Neural cell (in vitro differentiated cells): ENCODE measurements at regions not wholly inside any gene's neighbourhood (a gene's known extent, or its start where the extent isn't known, plus 50 kb on each side); places are given as distances from the start of the nearest gene placed in this dataset.

ENCODE experiments used
- H2AFZ ChIP-seq: fragments of 200-600, 300-800 bp; sonication (generic), shearing (Covaris generic); 2 replicates; pipeline ENCODE4 v1.6.0; 2014; ENCODE audit warnings: low read depth, mild to moderate bottlenecking, antibody characterized with exemption, low read length, moderate library complexity
- H3F3A ChIP-seq: fragments of 200-600 bp; shearing (Covaris generic); 2 replicates; pipeline ENCODE4 v1.6.1; 2016; ENCODE audit warnings: mild to moderate bottlenecking, moderate library complexity, mixed read lengths, antibody characterized with exemption, low read length; ENCODE audit not compliant: insufficient read depth, poor library complexity, severe bottlenecking
- H3K27ac ChIP-seq: fragments of 200-600, 300-800 bp; sonication (generic), shearing (Covaris generic); 2 replicates; pipeline ENCODE4 v1.5.1; 2014; ENCODE audit warnings: mild to moderate bottlenecking, low read length, moderate library complexity
- H3K27me3 ChIP-seq: fragments of 300-800, 200-600 bp; sonication (generic), shearing (Covaris generic); 2 replicates; pipeline ENCODE4 v1.6.0; 2014; ENCODE audit warnings: mild to moderate bottlenecking, low read depth, low read length, moderate library complexity; ENCODE audit not compliant: insufficient read depth
- H3K36me3 ChIP-seq: fragments of 300-800, 200-600 bp; sonication (generic), shearing (Covaris generic); 2 replicates; pipeline ENCODE4 v1.5.1; 2014; ENCODE audit warnings: mild to moderate bottlenecking, antibody characterized with exemption, low read length, moderate library complexity; ENCODE audit not compliant: insufficient read depth
- H3K4me2 ChIP-seq: fragments of 300-800, 200-600 bp; sonication (generic), shearing (Covaris generic); 2 replicates; pipeline ENCODE4 v1.6.0; 2014; ENCODE audit warnings: mild to moderate bottlenecking, low read length
- H3K4me3 ChIP-seq: fragments of 300-800, 200-600 bp; sonication (generic), shearing (Covaris generic); 2 replicates; pipeline ENCODE4 v1.5.1; 2014; ENCODE audit warnings: mild to moderate bottlenecking, low read length, moderate library complexity
- H3K79me2 ChIP-seq: fragments of 200-600 bp; shearing (Covaris generic); replicated peaks from 2 replicates; pipeline ENCODE4 v1.6.0; 2014; ENCODE audit warnings: mild to moderate bottlenecking, low read length, moderate library complexity; ENCODE audit not compliant: insufficient read depth
- H3K9ac ChIP-seq: fragments of 300-800, 200-600 bp; sonication (generic), shearing (Covaris generic); 2 replicates; pipeline ENCODE4 v1.6.1; 2016; ENCODE audit warnings: mild to moderate bottlenecking, low read length, mixed read lengths
- H3K9me2 ChIP-seq: fragments of 200-600 bp; shearing (Covaris generic); 2 replicates; pipeline ENCODE4 v1.6.1; 2016; ENCODE audit warnings: mild to moderate bottlenecking, low read length, mixed read lengths; ENCODE audit not compliant: insufficient read depth
- H3K9me3 ChIP-seq: fragments of 200-600, 300-800 bp; sonication (generic), shearing (Covaris generic); 2 replicates; pipeline ENCODE4 v1.6.1; 2016; ENCODE audit warnings: mild to moderate bottlenecking, mixed run types, low read length, moderate library complexity, mixed read lengths
- H4K20me1 ChIP-seq: fragments of 200-600 bp; shearing (Covaris generic); 2 replicates; pipeline ENCODE4 v1.6.1; 2016; ENCODE audit warnings: mild to moderate bottlenecking, mixed run types; ENCODE audit not compliant: insufficient read depth
- EP300 ChIP-seq: fragments of 450-650 bp; conservative IDR thresholded peaks from 2 replicates; pipeline ENCODE4 v1.6.1; 2014; ENCODE audit warnings: antibody characterized with exemption, mild to moderate bottlenecking, moderate library complexity; ENCODE audit not compliant: poor library complexity, severe bottlenecking
- EZH2 ChIP-seq: fragments of 200-600, 300-800 bp; shearing (Covaris generic), sonication (generic); IDR thresholded peaks from 2 replicates; pipeline ENCODE4 v1.6.1; 2014; ENCODE audit warnings: antibody characterized with exemption, low read length, borderline replicate concordance, mild to moderate bottlenecking; ENCODE audit not compliant: insufficient read depth, poor library complexity, severe bottlenecking
- MXI1 ChIP-seq: fragments of 450-650 bp; conservative IDR thresholded peaks from 2 replicates; pipeline ENCODE4 v1.6.1; 2014; ENCODE audit warnings: antibody characterized with exemption, mild to moderate bottlenecking; ENCODE audit not compliant: poor library complexity, severe bottlenecking
- POLR2AphosphoS5 ChIP-seq: IDR thresholded peaks from 2 replicates; pipeline ENCODE4 v1.6.1; 2012
- RAD21 ChIP-seq: fragments of 450-650 bp; conservative IDR thresholded peaks from 2 replicates; pipeline ENCODE4 v1.6.1; 2014; ENCODE audit warnings: antibody characterized with exemption, mild to moderate bottlenecking, moderate library complexity
- SMC3 ChIP-seq: fragments of 450-650 bp; conservative IDR thresholded peaks from 2 replicates; pipeline ENCODE4 v1.6.1; 2014; ENCODE audit warnings: antibody characterized with exemption, mild to moderate bottlenecking, moderate library complexity; ENCODE audit not compliant: poor library complexity
- TAF1 ChIP-seq: IDR thresholded peaks from 2 replicates; pipeline ENCODE4 v1.6.1; 2012; ENCODE audit warnings: low read depth
- TF ChIP-seq, protein P1 (sequence below): fragments of 450-650 bp; IDR thresholded peaks from 2 replicates; pipeline ENCODE4 v1.5.1; 2014; ENCODE audit warnings: antibody characterized with exemption, mild to moderate bottlenecking, moderate library complexity; ENCODE audit not compliant: poor library complexity, severe bottlenecking
- TF ChIP-seq, protein P2 (sequence below): IDR thresholded peaks from 2 replicates; pipeline ENCODE4 v1.6.1; 2012; ENCODE audit warnings: borderline replicate concordance

DNA sequence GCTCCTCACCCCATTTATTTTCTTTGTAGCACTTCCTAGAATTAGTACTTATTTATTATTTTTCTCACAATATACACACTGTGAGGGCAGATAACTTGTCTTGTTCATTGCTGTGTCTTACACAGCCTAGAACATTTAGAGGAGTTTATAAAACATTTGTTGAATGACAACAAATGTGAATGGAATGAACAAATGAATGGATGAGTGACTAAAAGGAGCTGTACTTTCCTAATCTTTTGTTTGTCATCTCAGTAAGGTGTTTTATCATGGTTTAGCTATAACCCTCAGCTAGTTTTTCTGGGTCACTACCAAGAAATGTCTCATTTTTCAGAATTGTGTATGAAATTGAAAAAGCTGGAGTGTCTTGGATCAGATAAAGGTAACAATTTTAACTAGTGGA lies 239.3 kb upstream of the KCNK2 start:
- Histone ChIP-seq H3K9ac (no peak overlapping the region), H3K4me2 (no peak overlapping the region), H2AFZ (no peak overlapping the region), H3K36me3 (no peaks in the 10 kb centered on the region), H4K20me1 (no peaks in the 10 kb centered on the region), H3K79me2 (no peaks in the 10 kb centered on the region), H3K27me3 (no peaks in the 10 kb centered on the region), H3K4me3 (no peak overlapping the region), H3K9me3 (no peaks in the 10 kb centered on the region), H3K9me2 (no peaks in the 10 kb centered on the region), H3F3A (no peaks in the 10 kb centered on the region), H3K27ac (no peak overlapping the region)
- TF ChIP-seq, protein P1, sequence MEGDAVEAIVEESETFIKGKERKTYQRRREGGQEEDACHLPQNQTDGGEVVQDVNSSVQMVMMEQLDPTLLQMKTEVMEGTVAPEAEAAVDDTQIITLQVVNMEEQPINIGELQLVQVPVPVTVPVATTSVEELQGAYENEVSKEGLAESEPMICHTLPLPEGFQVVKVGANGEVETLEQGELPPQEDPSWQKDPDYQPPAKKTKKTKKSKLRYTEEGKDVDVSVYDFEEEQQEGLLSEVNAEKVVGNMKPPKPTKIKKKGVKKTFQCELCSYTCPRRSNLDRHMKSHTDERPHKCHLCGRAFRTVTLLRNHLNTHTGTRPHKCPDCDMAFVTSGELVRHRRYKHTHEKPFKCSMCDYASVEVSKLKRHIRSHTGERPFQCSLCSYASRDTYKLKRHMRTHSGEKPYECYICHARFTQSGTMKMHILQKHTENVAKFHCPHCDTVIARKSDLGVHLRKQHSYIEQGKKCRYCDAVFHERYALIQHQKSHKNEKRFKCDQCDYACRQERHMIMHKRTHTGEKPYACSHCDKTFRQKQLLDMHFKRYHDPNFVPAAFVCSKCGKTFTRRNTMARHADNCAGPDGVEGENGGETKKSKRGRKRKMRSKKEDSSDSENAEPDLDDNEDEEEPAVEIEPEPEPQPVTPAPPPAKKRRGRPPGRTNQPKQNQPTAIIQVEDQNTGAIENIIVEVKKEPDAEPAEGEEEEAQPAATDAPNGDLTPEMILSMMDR = no peak
- TF ChIP-seq EZH2 (no peak), MXI1 (no peak), POLR2AphosphoS5 (no peak), TAF1 (no peak), SMC3 (no peak), EP300 (no peak), RAD21 (no peak)
- TF ChIP-seq, protein P2, sequence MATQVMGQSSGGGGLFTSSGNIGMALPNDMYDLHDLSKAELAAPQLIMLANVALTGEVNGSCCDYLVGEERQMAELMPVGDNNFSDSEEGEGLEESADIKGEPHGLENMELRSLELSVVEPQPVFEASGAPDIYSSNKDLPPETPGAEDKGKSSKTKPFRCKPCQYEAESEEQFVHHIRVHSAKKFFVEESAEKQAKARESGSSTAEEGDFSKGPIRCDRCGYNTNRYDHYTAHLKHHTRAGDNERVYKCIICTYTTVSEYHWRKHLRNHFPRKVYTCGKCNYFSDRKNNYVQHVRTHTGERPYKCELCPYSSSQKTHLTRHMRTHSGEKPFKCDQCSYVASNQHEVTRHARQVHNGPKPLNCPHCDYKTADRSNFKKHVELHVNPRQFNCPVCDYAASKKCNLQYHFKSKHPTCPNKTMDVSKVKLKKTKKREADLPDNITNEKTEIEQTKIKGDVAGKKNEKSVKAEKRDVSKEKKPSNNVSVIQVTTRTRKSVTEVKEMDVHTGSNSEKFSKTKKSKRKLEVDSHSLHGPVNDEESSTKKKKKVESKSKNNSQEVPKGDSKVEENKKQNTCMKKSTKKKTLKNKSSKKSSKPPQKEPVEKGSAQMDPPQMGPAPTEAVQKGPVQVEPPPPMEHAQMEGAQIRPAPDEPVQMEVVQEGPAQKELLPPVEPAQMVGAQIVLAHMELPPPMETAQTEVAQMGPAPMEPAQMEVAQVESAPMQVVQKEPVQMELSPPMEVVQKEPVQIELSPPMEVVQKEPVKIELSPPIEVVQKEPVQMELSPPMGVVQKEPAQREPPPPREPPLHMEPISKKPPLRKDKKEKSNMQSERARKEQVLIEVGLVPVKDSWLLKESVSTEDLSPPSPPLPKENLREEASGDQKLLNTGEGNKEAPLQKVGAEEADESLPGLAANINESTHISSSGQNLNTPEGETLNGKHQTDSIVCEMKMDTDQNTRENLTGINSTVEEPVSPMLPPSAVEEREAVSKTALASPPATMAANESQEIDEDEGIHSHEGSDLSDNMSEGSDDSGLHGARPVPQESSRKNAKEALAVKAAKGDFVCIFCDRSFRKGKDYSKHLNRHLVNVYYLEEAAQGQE = no peak

DNA sequence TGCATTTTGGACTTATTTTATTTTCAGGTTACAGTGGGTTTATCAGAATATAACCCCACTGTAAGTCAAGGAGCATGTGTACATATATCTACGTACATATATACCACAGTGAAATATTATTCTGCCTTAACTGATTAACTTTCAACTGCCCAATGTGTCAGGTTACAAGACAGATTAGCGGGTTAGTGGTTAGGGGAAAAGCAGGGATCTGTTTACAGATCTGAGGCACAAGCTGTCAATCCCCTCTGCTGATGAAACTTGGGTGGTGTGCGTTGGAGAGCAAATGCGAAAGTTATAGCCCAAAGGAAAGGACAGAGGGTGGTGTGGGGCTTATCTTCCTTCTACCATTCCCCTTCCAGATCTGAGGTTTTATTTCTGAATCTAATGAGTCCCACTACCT lies 238.2 kb upstream of the KCNK2 start:
- Histone ChIP-seq H3K9ac (no peak overlapping the region), H3K9me2 (no peaks in the 10 kb centered on the region), H3K36me3 (no peaks in the 10 kb centered on the region), H4K20me1 (no peaks in the 10 kb centered on the region), H3K4me3 (no peak overlapping the region), H3F3A (no peaks in the 10 kb centered on the region), H3K27ac (no peak overlapping the region), H3K4me2 (no peak overlapping the region), H2AFZ (no peak overlapping the region), H3K79me2 (no peaks in the 10 kb centered on the region), H3K27me3 (no peaks in the 10 kb centered on the region), H3K9me3 (no peaks in the 10 kb centered on the region)
- TF ChIP-seq RAD21 (no peak), TAF1 (no peak), SMC3 (no peak), POLR2AphosphoS5 (no peak), MXI1 (no peak), EP300 (no peak)
- TF ChIP-seq, protein P1 = no peak
- TF ChIP-seq, protein P2 = no peak
